Gastroesophageal sphincter (tissue), 3 donors: ENCODE measurements at regions not wholly inside any gene's neighbourhood (a gene's known extent, or its start where the extent isn't known, plus 50 kb on each side); places are given as distances from the start of the nearest gene placed in this dataset.

Experiments
- CTCF ChIP-seq, 4 experiments: fragments of 200-600 bp in 2 of 4; fragments of 450-650 bp in 2 of 4; sonication (generic) in 1 of 4; IDR thresholded peaks; one replicate each; pipeline ENCODE4 v1.5.1; 2017 to 2019; ENCODE audit warnings: antibody characterized with exemption in 4 of 4, mild to moderate bottlenecking in 2 of 4, moderate library complexity in 2 of 4
- POLR2A ChIP-seq, 2 donors: fragments of 450-650 bp; IDR thresholded peaks; one replicate each; pipeline ENCODE4 v1.6.1; 2017; ENCODE audit warnings: antibody characterized with exemption in 2 of 2, mild to moderate bottlenecking in 2 of 2, moderate library complexity in 1 of 2
- POLR2AphosphoS5 ChIP-seq: sonication (generic); formaldehyde crosslinking; IDR thresholded peaks from one replicate; pipeline ENCODE4 v1.6.1; 2017; ENCODE audit warnings: antibody characterized with exemption

GRCh38 chr16:86089334-86089900, 190.5 kb downstream of the IRF8 start:
- TF ChIP-seq POLR2AphosphoS5 (no peak), CTCF (IDR thresholded peaks at IDR 0.05) (no peak), POLR2A (IDR thresholded peaks at IDR 0.05) (no peak)
